ENCODE measurements at regions not wholly inside any gene's neighbourhood (a gene's known extent, or its start where the extent isn't known, plus 50 kb on each side); places are given as distances from the start of the nearest gene placed in this dataset.
A peak's percentile ranks its signal among the peaks of the same experiment; 100 is the strongest.

- no peak for DNase-seq (ENCODE audit: low read depth)
- H3K4me3 ChIP-seq (ENCODE audit: low read length) = no peak overlapping the region
- no peak for TF ChIP-seq CTCF (IDR thresholded peaks at IDR 0.05; ENCODE audit: insufficient read depth, low read depth, low read length, missing control alignments)
Measured at GRCh38 chr3:22933841-22934116, 269.3 kb upstream of the UBE2E2 start.

GRCh38 chr3:22935040-22935439 is 268.1 kb upstream of the UBE2E2 start:
- DNase-seq (ENCODE audit: low read depth) = peak; percentile 5
- TF ChIP-seq CTCF (IDR thresholded peaks at IDR 0.05; ENCODE audit: insufficient read depth, low read depth, low read length, missing control alignments) = no peak
- H3K4me3 ChIP-seq (ENCODE audit: low read length) = no peak overlapping the region

- DNase-seq (ENCODE audit: low read depth) = no peak
- TF ChIP-seq CTCF (IDR thresholded peaks at IDR 0.05; ENCODE audit: insufficient read depth, low read depth, low read length, missing control alignments) = no peak
Measured at GRCh38 chr3:22937536-22937935, 265.6 kb upstream of the UBE2E2 start.

GRCh38 chr3:22938739-22939138 is 264.4 kb upstream of the UBE2E2 start:
- no peak for DNase-seq (ENCODE audit: low read depth)
- no peak for TF ChIP-seq CTCF (IDR thresholded peaks at IDR 0.05; ENCODE audit: insufficient read depth, low read depth, low read length, missing control alignments)
- no peak overlapping the region for H3K4me3 ChIP-seq (ENCODE audit: low read length)

More at GRCh38 chr3:22937536-22937935, 265.6 kb upstream of the UBE2E2 start:
- H3K4me3 ChIP-seq (ENCODE audit: low read length) = no peak overlapping the region

- no peak overlapping the region for H3K4me3 ChIP-seq (ENCODE audit: low read length)
- peak; percentile 30 for DNase-seq (ENCODE audit: low read depth)
- no peak for TF ChIP-seq CTCF (IDR thresholded peaks at IDR 0.05; ENCODE audit: insufficient read depth, low read depth, low read length, missing control alignments)
Measured at GRCh38 chr3:22939349-22939748, 263.8 kb upstream of the UBE2E2 start.

GRCh38 chr3:22940285-22940684 is 262.8 kb upstream of the UBE2E2 start:
- no peak for TF ChIP-seq CTCF (IDR thresholded peaks at IDR 0.05; ENCODE audit: insufficient read depth, low read depth, low read length, missing control alignments)
- DNase-seq (ENCODE audit: low read depth) = no peak
- H3K4me3 ChIP-seq (ENCODE audit: low read length) = no peak overlapping the region

- no peak for TF ChIP-seq CTCF (IDR thresholded peaks at IDR 0.05; ENCODE audit: insufficient read depth, low read depth, low read length, missing control alignments)
- no peak overlapping the region for H3K4me3 ChIP-seq (ENCODE audit: low read length)
- DNase-seq (ENCODE audit: low read depth) = no peak
Measured at GRCh38 chr3:22942981-22943380, 260.1 kb upstream of the UBE2E2 start.

Measured in epithelial cell of esophagus (primary cell).